AG04450 (cell line): ENCODE measurements at regions not wholly inside any gene's neighbourhood (a gene's known extent, or its start where the extent isn't known, plus 50 kb on each side); places are given as distances from the start of the nearest gene placed in this dataset.

Experiments used
- CTCF ChIA-PET: fragments of 300-600, 350-600 bp; formaldehyde crosslinking; extraction: SDS; loops from one replicate; lab custom pipeline; 2022; ENCODE audit warnings: antibody characterized with exemption, inconsistent platforms; lab: Charles Lee
- POLR2A ChIA-PET: fragments of 350-600 bp; formaldehyde crosslinking; extraction: SDS; loops from one replicate; lab custom pipeline; 2021; ENCODE audit warnings: antibody characterized with exemption, inconsistent platforms; lab: Yijun Ruan, JAX
- DNase-seq: peaks from one replicate; pipeline ENCODE4 v3.0.0-alpha.2; 2011; ENCODE audit warnings: low read depth, low spot score
- H3K27ac ChIP-seq: one replicate; pipeline ENCODE4 v1.5.1; 2012; ENCODE audit warnings: low read depth, low read length, control low read depth
- H3K27me3 ChIP-seq: one replicate; pipeline ENCODE4 v1.6.0; 2012; ENCODE audit warnings: low read length; ENCODE audit not compliant: control insufficient read depth, insufficient read depth
- H3K4me3 ChIP-seq: 2 replicates; pipeline ENCODE4 v1.5.1; 2011; ENCODE audit warnings: mild to moderate bottlenecking, low read depth, low read length, control low read depth
- H3K9me3 ChIP-seq: 2 replicates; pipeline ENCODE4 v1.5.1; 2012; ENCODE audit warnings: low read length; ENCODE audit not compliant: control insufficient read depth, insufficient read depth
- TF ChIP-seq, protein P1 (sequence below): IDR thresholded peaks from 2 replicates; pipeline ENCODE4 v1.5.1; 2011; ENCODE audit warnings: low read depth, low read length, control low read depth, inconsistent platforms

DNA sequence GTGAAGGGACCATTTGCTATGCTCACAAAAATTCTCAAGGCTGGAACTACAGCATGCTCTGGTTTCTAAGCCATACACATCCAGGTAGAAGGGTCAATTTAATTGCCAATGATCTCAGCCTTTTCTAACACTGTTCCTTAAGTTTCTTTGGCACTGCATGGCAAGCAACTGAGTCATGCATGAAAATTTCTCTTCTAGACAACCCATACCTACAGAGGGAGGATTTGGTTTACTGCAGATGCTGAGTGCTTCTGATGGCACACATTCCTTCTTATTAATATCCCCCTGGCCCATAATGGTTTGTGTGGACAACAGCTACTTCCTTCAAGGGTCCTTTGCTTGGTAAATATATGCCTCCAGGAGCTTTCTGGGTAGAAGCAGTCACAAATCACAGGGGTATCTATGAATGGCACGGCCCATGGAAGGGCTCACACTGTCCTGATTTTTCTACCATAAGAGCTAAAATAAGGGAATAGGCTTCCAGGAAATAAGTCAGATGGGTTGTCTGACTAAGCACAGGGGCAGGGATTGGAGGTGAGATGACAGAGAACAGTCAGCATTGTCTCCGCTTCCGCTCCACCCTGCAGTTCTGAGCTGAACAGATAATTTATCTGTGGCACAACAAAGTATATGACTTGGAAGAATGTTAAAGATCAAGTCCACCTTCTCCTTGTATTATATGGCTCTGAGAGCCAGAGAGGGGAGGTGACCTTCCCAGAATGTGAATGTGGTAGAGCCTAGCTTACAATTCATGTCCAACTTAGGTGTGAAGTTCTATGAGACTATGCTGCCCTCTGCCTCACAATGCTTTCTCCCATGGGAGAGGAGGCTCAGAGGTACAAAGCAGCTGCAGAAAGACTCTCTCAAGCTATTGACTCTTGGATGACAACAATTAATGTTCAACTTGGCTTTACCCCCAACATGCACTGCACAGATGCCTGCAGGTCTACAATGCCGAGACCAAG, 199.2 kb upstream of the TNP1 start:
- Histone ChIP-seq H3K4me3 (no peak overlapping the region), H3K27ac (no peak overlapping the region), H3K27me3 (no peaks in the 10 kb centered on the region), H3K9me3 (no peaks in the 10 kb centered on the region)
- POLR2A ChIA-PET = interaction anchor here (0.5 kb wide), 1 partner anchor 374 kb away, joined by 6 read pairs; no protein-coding TSS in a partner anchor
- no peak for DNase-seq
- TF ChIP-seq, protein P1, sequence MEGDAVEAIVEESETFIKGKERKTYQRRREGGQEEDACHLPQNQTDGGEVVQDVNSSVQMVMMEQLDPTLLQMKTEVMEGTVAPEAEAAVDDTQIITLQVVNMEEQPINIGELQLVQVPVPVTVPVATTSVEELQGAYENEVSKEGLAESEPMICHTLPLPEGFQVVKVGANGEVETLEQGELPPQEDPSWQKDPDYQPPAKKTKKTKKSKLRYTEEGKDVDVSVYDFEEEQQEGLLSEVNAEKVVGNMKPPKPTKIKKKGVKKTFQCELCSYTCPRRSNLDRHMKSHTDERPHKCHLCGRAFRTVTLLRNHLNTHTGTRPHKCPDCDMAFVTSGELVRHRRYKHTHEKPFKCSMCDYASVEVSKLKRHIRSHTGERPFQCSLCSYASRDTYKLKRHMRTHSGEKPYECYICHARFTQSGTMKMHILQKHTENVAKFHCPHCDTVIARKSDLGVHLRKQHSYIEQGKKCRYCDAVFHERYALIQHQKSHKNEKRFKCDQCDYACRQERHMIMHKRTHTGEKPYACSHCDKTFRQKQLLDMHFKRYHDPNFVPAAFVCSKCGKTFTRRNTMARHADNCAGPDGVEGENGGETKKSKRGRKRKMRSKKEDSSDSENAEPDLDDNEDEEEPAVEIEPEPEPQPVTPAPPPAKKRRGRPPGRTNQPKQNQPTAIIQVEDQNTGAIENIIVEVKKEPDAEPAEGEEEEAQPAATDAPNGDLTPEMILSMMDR = no peak
- CTCF ChIA-PET = interaction anchor here (1.0 to 1.1 kb wide), 2 partner anchors 107 to 361 kb away, joined by 3 to 5 read pairs; no protein-coding TSS in a partner anchor

DNA sequence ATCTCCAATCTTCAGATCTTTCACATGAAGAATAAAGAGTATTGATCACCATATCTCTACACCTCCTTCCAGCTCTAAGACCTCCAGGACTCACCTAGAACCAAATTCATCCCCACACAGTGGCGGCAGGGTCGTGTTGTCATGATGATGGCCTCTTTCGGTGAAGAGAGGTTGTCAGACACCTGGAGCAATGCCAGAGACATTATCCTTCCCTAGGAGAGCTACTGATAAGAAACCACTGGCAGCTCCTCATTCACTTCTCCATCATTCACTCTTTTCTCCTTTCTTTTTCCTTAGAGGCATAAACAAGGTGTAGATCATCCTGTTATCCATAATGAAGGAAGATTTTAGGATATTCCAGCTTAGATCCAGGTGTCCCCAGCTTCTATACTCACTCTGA, 197.9 kb upstream of the TNP1 start:
- no peak overlapping the region for H3K27ac ChIP-seq
- no peak overlapping the region for H3K4me3 ChIP-seq
- CTCF ChIA-PET = no interaction called here
- DNase-seq = no peak
- H3K27me3 ChIP-seq = no peaks in the 10 kb centered on the region
- POLR2A ChIA-PET = no interaction called here
- H3K9me3 ChIP-seq = no peaks in the 10 kb centered on the region
- TF ChIP-seq, protein P1 = no peak

DNA sequence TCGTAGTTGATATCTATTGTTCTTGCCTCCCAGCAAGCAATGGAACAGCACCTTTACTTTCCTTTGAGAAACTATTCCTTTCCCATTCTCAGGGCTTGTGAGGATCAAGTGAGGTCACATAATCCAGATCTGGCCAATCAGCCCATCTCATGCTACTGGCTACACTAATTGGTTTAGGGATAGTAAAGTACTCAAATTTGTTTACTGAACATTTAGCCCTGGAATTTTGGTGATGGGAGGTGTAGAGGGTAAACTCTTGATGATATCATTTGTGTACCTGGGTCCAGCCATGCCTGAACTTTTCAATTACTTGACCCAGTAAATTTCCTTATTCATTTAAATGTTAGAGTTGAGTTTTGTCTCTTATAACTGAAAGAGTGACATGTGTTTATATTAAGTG, 195.8 kb upstream of the TNP1 start:
- ChIA-PET POLR2A (no interaction called here), CTCF (no interaction called here)
- H3K27ac ChIP-seq = no peak overlapping the region

DNA sequence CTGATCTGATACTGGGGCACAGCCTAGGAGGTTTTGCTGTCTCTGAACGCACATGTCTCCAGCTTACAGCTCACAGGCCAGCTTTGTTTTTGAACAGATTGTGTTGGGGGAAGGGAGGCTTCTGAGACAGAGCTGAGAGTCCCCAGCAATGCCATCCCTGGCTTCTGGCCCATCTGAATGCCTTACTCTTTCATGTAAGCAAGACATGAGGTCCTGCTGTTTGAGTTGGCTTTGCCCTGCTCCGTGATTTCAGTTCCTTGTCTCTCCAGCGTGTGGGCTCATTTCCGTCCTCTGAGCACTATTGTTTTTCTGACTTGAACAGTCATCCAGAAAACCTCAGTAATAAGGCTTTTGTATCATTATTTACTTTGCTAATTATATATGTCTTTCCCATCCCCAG, 194.9 kb upstream of the TNP1 start:
- Histone ChIP-seq H3K27ac (no peak overlapping the region), H3K27me3 (no peaks in the 10 kb centered on the region)

More for the DNA sequence above, 195.8 kb upstream of the TNP1 start:
- Histone ChIP-seq H3K9me3 (no peaks in the 10 kb centered on the region), H3K27me3 (no peaks in the 10 kb centered on the region), H3K4me3 (no peak overlapping the region)
- TF ChIP-seq, protein P1 = no peak
- no peak for DNase-seq

More for the DNA sequence above, 194.9 kb upstream of the TNP1 start:
- H3K9me3 ChIP-seq = no peaks in the 10 kb centered on the region
- ChIA-PET POLR2A (no interaction called here), CTCF (no interaction called here)
- TF ChIP-seq, protein P1 = no peak
- no peak overlapping the region for H3K4me3 ChIP-seq
- DNase-seq = no peak
